Liver (tissue), 8 donors: ENCODE measurements at regions not wholly inside any gene's neighbourhood (a gene's known extent, or its start where the extent isn't known, plus 50 kb on each side); places are given as distances from the start of the nearest gene placed in this dataset.

Experiments used
- DNase-seq: peaks from one replicate; pipeline ENCODE4 v3.0.0-alpha.2; 2017; ENCODE audit warnings: low spot score
- H3K27ac ChIP-seq, 2 donors: one replicate each; pipeline ENCODE4 v1.7.0; 2013; ENCODE audit warnings: inconsistent platforms in 2 of 2, low read length in 2 of 2, control low read depth in 1 of 2, low read depth in 1 of 2, mild to moderate bottlenecking in 1 of 2
- H3K27me3 ChIP-seq, 4 donors: one replicate each; pipeline versions ENCODE4 v1.6.1 to v1.7.0; 2013; ENCODE audit warnings: low read length in 3 of 4, inconsistent platforms in 1 of 4, mild to moderate bottlenecking in 1 of 4, moderate library complexity in 1 of 4; ENCODE audit not compliant: control insufficient read depth in 4 of 4, insufficient read depth in 4 of 4
- H3K36me3 ChIP-seq, 4 donors: one replicate each; pipeline versions ENCODE4 v1.6.1 to v1.7.0; 2013; ENCODE audit warnings: low read length in 3 of 4, mild to moderate bottlenecking in 3 of 4, low read depth in 1 of 4, moderate library complexity in 1 of 4; ENCODE audit not compliant: control insufficient read depth in 4 of 4, insufficient read depth in 3 of 4
- H3K4me1 ChIP-seq, 4 donors: one replicate each; pipeline versions ENCODE4 v1.6.1 to v1.7.0; 2013; ENCODE audit warnings: low read length in 3 of 4, mild to moderate bottlenecking in 3 of 4, moderate library complexity in 1 of 4; ENCODE audit not compliant: control insufficient read depth in 4 of 4, insufficient read depth in 4 of 4
- H3K4me3 ChIP-seq, 3 donors: one replicate each; pipeline versions ENCODE4 v1.6.1 to v1.7.0; 2013; ENCODE audit warnings: low read length in 3 of 3, control low read depth in 1 of 3, low read depth in 1 of 3, mild to moderate bottlenecking in 1 of 3
- H3K9ac ChIP-seq, 2 donors: one replicate each; pipeline ENCODE4 v1.7.0; 2013; ENCODE audit warnings: low read length in 2 of 2, mild to moderate bottlenecking in 2 of 2, moderate library complexity in 2 of 2, control low read depth in 1 of 2, low read depth in 1 of 2
- H3K9me3 ChIP-seq, 4 donors: one replicate each; pipeline versions ENCODE4 v1.6.1 to v1.7.0; 2013; ENCODE audit warnings: low read length in 3 of 4; ENCODE audit not compliant: control insufficient read depth in 4 of 4
- CTCF ChIP-seq: fragments of 150-350 bp; IDR thresholded peaks from 2 replicates; pipeline ENCODE4 v1.5.1; 2017; ENCODE audit warnings: improper control_type of control experiment, low read depth, low read length; ENCODE audit not compliant: missing input control
- EGR1 ChIP-seq, 2 donors: IDR thresholded peaks; 2 replicates each; pipeline ENCODE4 v1.6.1; 2016 to 2018; ENCODE audit warnings: antibody characterized with exemption in 2 of 2, low read depth in 2 of 2
- FOXA1 ChIP-seq: IDR thresholded peaks from 2 replicates; pipeline ENCODE4 v1.6.1; 2016; ENCODE audit warnings: antibody characterized with exemption
- FOXA2 ChIP-seq: IDR thresholded peaks from 2 replicates; pipeline ENCODE4 v1.6.1; 2016; ENCODE audit warnings: antibody characterized with exemption
- GABPA ChIP-seq, 2 donors: IDR thresholded peaks in 1 of 2; conservative IDR thresholded peaks in 1 of 2; 2 replicates each; pipeline ENCODE4 v1.6.1; 2016; ENCODE audit warnings: antibody characterized with exemption in 2 of 2, mild to moderate bottlenecking in 1 of 2, moderate library complexity in 1 of 2
- HNF4A ChIP-seq, 2 donors: conservative IDR thresholded peaks; 2 replicates each; pipeline ENCODE4 v1.6.1; 2016; ENCODE audit warnings: antibody characterized with exemption in 2 of 2, mild to moderate bottlenecking in 2 of 2
- HNF4G ChIP-seq: IDR thresholded peaks from 2 replicates; pipeline ENCODE4 v1.6.1; 2016; ENCODE audit warnings: antibody characterized with exemption
- JUND ChIP-seq, 2 donors: IDR thresholded peaks; 2 replicates each; pipeline ENCODE4 v1.6.1; 2016; ENCODE audit warnings: antibody characterized with exemption in 2 of 2
- MAX ChIP-seq: IDR thresholded peaks from 2 replicates; pipeline ENCODE4 v1.6.1; 2016; ENCODE audit warnings: antibody characterized with exemption
- NR2F2 ChIP-seq: IDR thresholded peaks from 2 replicates; pipeline ENCODE4 v1.6.1; 2016; ENCODE audit warnings: antibody characterized with exemption
- RAD21 ChIP-seq, 2 donors: IDR thresholded peaks; 2 replicates each; pipeline ENCODE4 v1.6.1; 2016; ENCODE audit warnings: antibody characterized with exemption in 2 of 2, mild to moderate bottlenecking in 2 of 2
- RXRA ChIP-seq, 2 donors: IDR thresholded peaks; 2 replicates each; pipeline ENCODE4 v1.6.1; 2017 to 2018; ENCODE audit warnings: antibody characterized with exemption in 2 of 2, mild to moderate bottlenecking in 1 of 2
- SP1 ChIP-seq: IDR thresholded peaks from 2 replicates; pipeline ENCODE4 v1.6.1; 2018; ENCODE audit warnings: antibody characterized with exemption, mild to moderate bottlenecking
- TAF1 ChIP-seq: conservative IDR thresholded peaks from 2 replicates; pipeline ENCODE4 v1.6.1; 2016; ENCODE audit warnings: antibody characterized with exemption, mild to moderate bottlenecking
- YY1 ChIP-seq: IDR thresholded peaks from 2 replicates; pipeline ENCODE4 v1.6.1; 2016; ENCODE audit warnings: antibody characterized with exemption, mild to moderate bottlenecking
- WGBS: extraction: QIAGEN DNeasy Blood & Tissue Kit; methylation state at CpG from one replicate; pipeline ENCODE4 v1.1.7; 2013; 5-methylcytosine and 5-hydroxymethylcytosine counted together
- TF ChIP-seq, protein P1 (sequence below): IDR thresholded peaks from 2 replicates; pipeline ENCODE4 v1.6.1; 2016; ENCODE audit warnings: antibody characterized with exemption
- TF ChIP-seq, protein P2 (sequence below): IDR thresholded peaks from 2 replicates; pipeline ENCODE4 v1.6.1; 2016; ENCODE audit warnings: antibody characterized with exemption
- TF ChIP-seq, protein P3 (sequence below): IDR thresholded peaks from 2 replicates; pipeline ENCODE4 v1.6.1; 2016; ENCODE audit warnings: antibody characterized with exemption, mild to moderate bottlenecking
- donor health status: healthy.
- donor health status: healthy.
- donor health status: healthy.
- donor health status: healthy.
- donor health status: healthy.

DNA sequence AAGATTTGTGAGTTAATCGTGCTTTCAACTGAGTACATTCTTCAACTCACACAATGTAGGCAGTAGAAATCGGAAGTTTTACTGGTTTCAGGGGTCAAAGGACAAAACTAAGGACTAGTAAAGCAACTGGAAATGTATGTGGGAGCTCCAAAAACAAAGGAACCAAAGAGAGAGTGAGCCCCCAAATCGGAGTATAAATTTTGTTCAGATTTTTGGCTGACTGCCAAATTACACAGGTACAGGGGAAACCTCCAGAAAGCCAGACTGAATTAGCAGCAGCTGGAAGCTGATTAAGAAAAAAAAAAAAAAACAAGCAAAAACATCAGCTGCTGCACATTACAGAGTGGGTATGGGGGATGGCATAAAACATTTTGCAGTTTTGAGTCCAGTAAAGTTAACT is 75.2 kb upstream of the GNAZ start:
- WGBS = 70% methylated on average over 3 of the region's 3 CpGs
- TF ChIP-seq CTCF (no peak), GABPA (IDR thresholded peaks at IDR 0.05 in 1 of 2, conservative IDR thresholded peaks at IDR 0.05 in 1 of 2) (no peak), RXRA (IDR thresholded peaks at IDR 0.05) (no peak), YY1 (no peak), SP1 (no peak), MAX (no peak), TAF1 (no peak), NR2F2 (no peak), JUND (IDR thresholded peaks at IDR 0.05) (no peak), FOXA1 (no peak), FOXA2 (no peak), HNF4G (no peak), EGR1 (IDR thresholded peaks at IDR 0.05; ENCODE audit: low read depth in 2 of 2) (no peak), RAD21 (IDR thresholded peaks at IDR 0.05) (no peak)
- TF ChIP-seq, protein P1, sequence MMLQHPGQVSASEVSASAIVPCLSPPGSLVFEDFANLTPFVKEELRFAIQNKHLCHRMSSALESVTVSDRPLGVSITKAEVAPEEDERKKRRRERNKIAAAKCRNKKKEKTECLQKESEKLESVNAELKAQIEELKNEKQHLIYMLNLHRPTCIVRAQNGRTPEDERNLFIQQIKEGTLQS = no peak
- TF ChIP-seq, protein P2, sequence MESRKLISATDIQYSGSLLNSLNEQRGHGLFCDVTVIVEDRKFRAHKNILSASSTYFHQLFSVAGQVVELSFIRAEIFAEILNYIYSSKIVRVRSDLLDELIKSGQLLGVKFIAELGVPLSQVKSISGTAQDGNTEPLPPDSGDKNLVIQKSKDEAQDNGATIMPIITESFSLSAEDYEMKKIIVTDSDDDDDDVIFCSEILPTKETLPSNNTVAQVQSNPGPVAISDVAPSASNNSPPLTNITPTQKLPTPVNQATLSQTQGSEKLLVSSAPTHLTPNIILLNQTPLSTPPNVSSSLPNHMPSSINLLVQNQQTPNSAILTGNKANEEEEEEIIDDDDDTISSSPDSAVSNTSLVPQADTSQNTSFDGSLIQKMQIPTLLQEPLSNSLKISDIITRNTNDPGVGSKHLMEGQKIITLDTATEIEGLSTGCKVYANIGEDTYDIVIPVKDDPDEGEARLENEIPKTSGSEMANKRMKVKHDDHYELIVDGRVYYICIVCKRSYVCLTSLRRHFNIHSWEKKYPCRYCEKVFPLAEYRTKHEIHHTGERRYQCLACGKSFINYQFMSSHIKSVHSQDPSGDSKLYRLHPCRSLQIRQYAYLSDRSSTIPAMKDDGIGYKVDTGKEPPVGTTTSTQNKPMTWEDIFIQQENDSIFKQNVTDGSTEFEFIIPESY = no peak
- DNase-seq = no peak

GRCh38 chr22:22996511-22997261 is 73.6 kb upstream of the GNAZ start:
- H3K36me3 ChIP-seq = no peaks in the 10 kb centered on the region
- 86% methylated on average over 2 of the region's 2 CpGs for WGBS
- TF ChIP-seq, protein P2 = no peak
- TF ChIP-seq TAF1 (no peak), EGR1 (IDR thresholded peaks at IDR 0.05; ENCODE audit: low read depth in 2 of 2) (no peak), FOXA1 (no peak), HNF4G (no peak), HNF4A (conservative IDR thresholded peaks at IDR 0.05) (no peak), RXRA (IDR thresholded peaks at IDR 0.05) (no peak), YY1 (no peak), CTCF (no peak), FOXA2 (no peak), RAD21 (IDR thresholded peaks at IDR 0.05) (no peak), JUND (IDR thresholded peaks at IDR 0.05) (no peak)
- TF ChIP-seq, protein P3, sequence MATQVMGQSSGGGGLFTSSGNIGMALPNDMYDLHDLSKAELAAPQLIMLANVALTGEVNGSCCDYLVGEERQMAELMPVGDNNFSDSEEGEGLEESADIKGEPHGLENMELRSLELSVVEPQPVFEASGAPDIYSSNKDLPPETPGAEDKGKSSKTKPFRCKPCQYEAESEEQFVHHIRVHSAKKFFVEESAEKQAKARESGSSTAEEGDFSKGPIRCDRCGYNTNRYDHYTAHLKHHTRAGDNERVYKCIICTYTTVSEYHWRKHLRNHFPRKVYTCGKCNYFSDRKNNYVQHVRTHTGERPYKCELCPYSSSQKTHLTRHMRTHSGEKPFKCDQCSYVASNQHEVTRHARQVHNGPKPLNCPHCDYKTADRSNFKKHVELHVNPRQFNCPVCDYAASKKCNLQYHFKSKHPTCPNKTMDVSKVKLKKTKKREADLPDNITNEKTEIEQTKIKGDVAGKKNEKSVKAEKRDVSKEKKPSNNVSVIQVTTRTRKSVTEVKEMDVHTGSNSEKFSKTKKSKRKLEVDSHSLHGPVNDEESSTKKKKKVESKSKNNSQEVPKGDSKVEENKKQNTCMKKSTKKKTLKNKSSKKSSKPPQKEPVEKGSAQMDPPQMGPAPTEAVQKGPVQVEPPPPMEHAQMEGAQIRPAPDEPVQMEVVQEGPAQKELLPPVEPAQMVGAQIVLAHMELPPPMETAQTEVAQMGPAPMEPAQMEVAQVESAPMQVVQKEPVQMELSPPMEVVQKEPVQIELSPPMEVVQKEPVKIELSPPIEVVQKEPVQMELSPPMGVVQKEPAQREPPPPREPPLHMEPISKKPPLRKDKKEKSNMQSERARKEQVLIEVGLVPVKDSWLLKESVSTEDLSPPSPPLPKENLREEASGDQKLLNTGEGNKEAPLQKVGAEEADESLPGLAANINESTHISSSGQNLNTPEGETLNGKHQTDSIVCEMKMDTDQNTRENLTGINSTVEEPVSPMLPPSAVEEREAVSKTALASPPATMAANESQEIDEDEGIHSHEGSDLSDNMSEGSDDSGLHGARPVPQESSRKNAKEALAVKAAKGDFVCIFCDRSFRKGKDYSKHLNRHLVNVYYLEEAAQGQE = no peak
- TF ChIP-seq, protein P1 = no peak

More for the DNA sequence above, 75.2 kb upstream of the GNAZ start:
- peaks cover 0 to 4% (median 2%) of the 10 kb centered on the region in 4 donors for H3K9me3 ChIP-seq
- H3K4me3 ChIP-seq = no peak overlapping the region
- H3K9ac ChIP-seq = no peak overlapping the region
- H3K4me1 ChIP-seq = no peaks in the 10 kb centered on the region
- H3K27me3 ChIP-seq = no peaks in the 10 kb centered on the region
- H3K36me3 ChIP-seq = no peaks in the 10 kb centered on the region
- H3K27ac ChIP-seq = no peak overlapping the region

More at GRCh38 chr22:22996511-22997261, 73.6 kb upstream of the GNAZ start:
- no peak overlapping the region for H3K4me3 ChIP-seq
- peaks cover 0 to 4% (median 2%) of the 10 kb centered on the region in 4 donors for H3K9me3 ChIP-seq
- no peaks in the 10 kb centered on the region for H3K27me3 ChIP-seq
- H3K27ac ChIP-seq = no peak overlapping the region
- H3K4me1 ChIP-seq = no peaks in the 10 kb centered on the region
- no peak overlapping the region for H3K9ac ChIP-seq
- DNase-seq = no peak
